ENCODE measurements at regions not wholly inside any gene's neighbourhood (a gene's known extent, or its start where the extent isn't known, plus 50 kb on each side); places are given as distances from the start of the nearest gene placed in this dataset.

- no peak for FAIRE-seq
- H3K4me1 ChIP-seq (ENCODE audit: insufficient read depth, low read length): peaks cover 48% of the 10 kb centered on the region
- in situ Hi-C loops (cut with HindIII; ENCODE audit: extremely low pct_ligation_motif_present, low pct_unique_long_range_greater_than_20kb): loop anchor here (25.0 kb wide), 1 partner anchor 680 kb away; no protein-coding TSS in a partner anchor
- ChIA-PET CTCF (ENCODE audit: low intra/inter-chr PET ratio, low total read pairs) (no interaction called here), POLR2A (no interaction called here)
- peaks cover 70% of the 10 kb centered on the region for H3K79me2 ChIP-seq (ENCODE audit: insufficient read depth, low read length)
- intact Hi-C loops (cut with micrococcal nuclease; ENCODE audit: unreplicated experiment): no loop called here
- no peak overlapping the region for H3K27ac ChIP-seq (ENCODE audit: extremely low read length, insufficient read depth, low read length)
- no peak for ATAC-seq
- no peak overlapping the region for H3K4me2 ChIP-seq (ENCODE audit: low read depth, low read length)
- no peak for DNase-seq (ENCODE audit: low spot score)
- no peaks in the 10 kb centered on the region for H3K27me3 ChIP-seq (ENCODE audit: control insufficient read depth in 1 of 2, insufficient read depth in 2 of 2, low read length in 2 of 2)
- no peak overlapping the region for H3K9ac ChIP-seq (ENCODE audit: insufficient read depth, low read depth, low read length)
- WGBS (ENCODE audit: low lambda C conversion rate): 95% methylated on average over 9 of the region's 9 CpGs
- no peaks in the 10 kb centered on the region; the same call in 1 of the 2 replicates for H4K20me1 ChIP-seq (ENCODE audit: insufficient read depth, low read length)
- no peaks in the 10 kb centered on the region for H3K9me3 ChIP-seq (ENCODE audit: low read length)
- no peak overlapping the region for H3K4me3 ChIP-seq (replicated peaks in 1 of 3; ENCODE audit: insufficient read depth in 1 of 3, low read depth in 2 of 3, low read length in 3 of 3)
- H2AFZ ChIP-seq (ENCODE audit: low read length): no peak overlapping the region
- TF ChIP-seq ZNF891 (CRISPR knock-in tag; IDR thresholded peaks at IDR 0.05): no peak
- no peak for TF ChIP-seq BCL6 (CRISPR knock-in tag; IDR thresholded peaks at IDR 0.05)
- no peak for TF ChIP-seq SATB2 (CRISPR knock-in tag; IDR thresholded peaks at IDR 0.05)
- no peak for TF ChIP-seq NFE2L2 (IDR thresholded peaks at IDR 0.05; ENCODE audit: low read length)
- no peak for TF ChIP-seq ZNF563 (CRISPR knock-in tag; IDR thresholded peaks at IDR 0.05)
- TF ChIP-seq THAP11 (CRISPR knock-in tag; IDR thresholded peaks at IDR 0.05): no peak
- TF ChIP-seq ZBTB34 (CRISPR knock-in tag; IDR thresholded peaks at IDR 0.05): no peak
- no peak for TF ChIP-seq DPF2 (CRISPR knock-in tag; IDR thresholded peaks at IDR 0.05; ENCODE audit: borderline replicate concordance, low read depth)
- TF ChIP-seq ZIK1 (CRISPR knock-in tag; IDR thresholded peaks at IDR 0.05; ENCODE audit: borderline replicate concordance, low read depth): no peak
- TF ChIP-seq DNMT3B (CRISPR knock-in tag; conservative IDR thresholded peaks at IDR 0.05): no peak
- TF ChIP-seq SNRNP70 (IDR thresholded peaks at IDR 0.05; ENCODE audit: low read depth, low read length): no peak
- TF ChIP-seq HNRNPLL (IDR thresholded peaks at IDR 0.05; ENCODE audit: low read depth, low read length, poor library complexity, severe bottlenecking): no peak
- TF ChIP-seq MATR3 (CRISPR knock-in tag; IDR thresholded peaks at IDR 0.05): no peak
- no peak for TF ChIP-seq REL (CRISPR knock-in tag; conservative IDR thresholded peaks at IDR 0.05)
- no peak for TF ChIP-seq ZBTB7B (CRISPR knock-in tag; IDR thresholded peaks at IDR 0.05)
- TF ChIP-seq BCL3 (CRISPR knock-in tag; IDR thresholded peaks at IDR 0.05): no peak
- no peak for TF ChIP-seq ZKSCAN8 (CRISPR knock-in tag; IDR thresholded peaks at IDR 0.05; ENCODE audit: borderline replicate concordance)
- H3K36me3 ChIP-seq (replicated peaks in 1 of 2; ENCODE audit: control insufficient read depth in 1 of 2, insufficient read depth in 2 of 2, low read length in 2 of 2): no peaks in the 10 kb centered on the region; a peak in 2 of 5 replicates
- BruUV-seq (replicated peaks): no TSS peak
Measured at GRCh38 chr17:45581860-45582259, 91.3 kb upstream of the PLEKHM1 start.
